ENCODE measurements at regions not wholly inside any gene's neighbourhood (a gene's known extent, or its start where the extent isn't known, plus 50 kb on each side); places are given as distances from the start of the nearest gene placed in this dataset.
"Not testable (repeated sequence)": the region's sequence is repeated elsewhere in the genome, so short reads cannot be mapped to it uniquely, and the experiment has no call there.

DNA sequence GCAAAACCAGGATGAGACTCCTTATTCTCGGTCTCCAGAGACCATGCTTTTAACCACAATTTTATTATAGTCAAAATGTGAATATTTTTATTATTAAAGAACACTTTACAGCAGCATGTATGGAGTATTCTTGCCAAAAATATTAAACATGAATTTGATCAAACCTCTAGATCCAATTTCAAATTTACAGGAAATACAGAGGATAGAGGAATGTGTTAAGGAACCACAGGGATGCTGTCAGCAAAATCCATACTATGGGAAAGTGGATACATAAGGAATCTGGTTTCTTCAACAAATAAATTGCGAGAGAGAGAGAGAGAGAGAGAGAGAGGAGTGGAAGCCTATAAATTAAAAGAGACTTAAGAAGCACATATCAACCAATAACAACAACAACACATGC is 348.2 kb upstream of the NUDT12 start:
- DNase-seq: no peak
- ATAC-seq: no peak

DNA sequence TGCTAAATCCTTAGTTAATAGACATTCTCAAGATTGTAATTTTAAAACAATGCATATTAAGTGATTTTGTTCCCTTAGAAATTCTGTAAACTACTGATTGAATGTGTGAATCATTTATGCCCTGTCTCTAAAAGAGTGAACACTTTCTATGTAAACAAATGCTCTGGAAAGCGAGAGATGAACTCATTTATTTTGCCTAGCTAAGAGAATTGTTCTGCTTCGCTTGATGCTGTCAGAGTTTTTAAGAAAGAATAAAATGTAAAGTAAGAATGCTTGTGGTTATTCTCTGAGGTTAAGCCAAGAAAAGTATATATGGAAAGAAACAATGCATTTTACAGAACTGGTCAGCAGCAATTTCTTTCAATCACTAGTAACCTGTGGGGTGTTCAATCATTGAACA is 347.4 kb upstream of the NUDT12 start:
- no peak for DNase-seq
- no peak for ATAC-seq

DNA sequence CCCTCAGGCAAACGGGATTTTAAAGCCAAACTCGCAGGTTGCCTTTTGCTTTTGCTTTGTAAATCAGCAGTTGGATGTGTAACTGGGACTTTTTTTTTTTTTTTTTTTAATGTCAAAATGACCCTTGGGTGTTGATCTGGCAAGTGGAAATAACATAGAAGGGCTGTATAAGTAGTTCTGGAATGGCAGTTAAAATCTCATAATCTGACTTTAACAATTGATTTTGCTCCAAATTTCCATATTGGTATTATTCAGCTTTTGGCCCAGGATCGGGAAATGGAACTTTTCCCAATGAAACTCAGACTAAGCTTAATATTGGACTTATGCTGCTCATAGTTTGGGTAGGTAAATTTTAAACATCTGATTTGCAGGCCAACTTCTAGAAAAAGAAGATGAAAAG is 346.8 kb upstream of the NUDT12 start:
- DNase-seq (no peak), ATAC-seq (no peak)

DNA sequence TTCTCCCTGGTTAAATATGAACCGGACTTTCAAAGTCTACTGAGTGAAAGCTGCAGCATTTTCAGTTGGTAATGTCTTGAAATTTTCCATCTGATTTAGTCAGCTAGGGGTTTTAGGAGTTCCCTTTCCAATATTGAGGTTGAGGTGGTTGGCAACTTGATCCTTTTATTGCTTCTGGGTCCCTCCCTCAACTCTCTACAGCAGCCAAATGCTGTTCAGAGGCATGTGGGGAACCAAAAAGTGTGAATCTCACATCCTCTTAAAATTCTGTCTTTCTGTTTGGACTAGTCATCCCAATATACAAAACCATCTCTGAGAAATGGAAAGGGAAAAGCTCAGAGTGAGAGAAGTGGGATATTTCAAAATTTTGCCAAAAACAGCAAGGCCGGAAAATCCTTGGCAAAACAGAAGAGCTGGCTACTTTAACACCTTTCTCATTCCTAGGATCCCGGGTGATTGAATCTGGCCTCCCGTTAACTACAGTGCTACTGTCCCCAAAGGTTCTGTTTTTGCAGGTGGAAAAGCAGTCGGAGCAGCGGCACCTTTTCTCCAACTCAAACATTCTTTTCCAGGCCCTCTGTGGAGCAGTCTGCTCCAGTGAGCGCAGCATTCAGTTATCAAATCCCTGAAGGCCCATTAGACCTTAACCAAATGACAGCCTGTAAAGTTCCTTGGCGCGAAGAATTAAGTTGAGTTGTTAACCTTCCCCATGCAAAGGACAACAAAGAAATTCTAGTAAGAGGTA is 345.9 kb upstream of the NUDT12 start:
- no peak for ATAC-seq
- DNase-seq: no peak

DNA sequence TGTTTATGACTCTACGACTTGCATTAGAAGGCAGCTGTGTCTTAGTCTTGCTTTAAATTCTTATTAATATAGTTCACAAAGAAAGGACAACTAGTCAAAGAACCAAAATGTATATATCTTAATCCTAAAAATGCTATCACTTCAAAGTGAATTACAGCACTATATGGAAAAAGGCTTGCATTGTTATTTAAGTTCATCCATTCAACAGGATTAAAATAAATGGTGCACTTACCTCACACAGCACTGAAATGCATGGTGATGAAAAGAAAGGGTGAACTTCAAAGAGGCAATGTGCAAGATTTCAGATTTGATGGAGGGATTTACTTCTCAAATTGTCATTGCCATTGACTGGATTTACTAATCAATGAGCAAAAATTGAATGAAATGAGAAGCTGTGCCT is 344.4 kb upstream of the NUDT12 start:
- ATAC-seq: no peak
- DNase-seq: no peak

DNA sequence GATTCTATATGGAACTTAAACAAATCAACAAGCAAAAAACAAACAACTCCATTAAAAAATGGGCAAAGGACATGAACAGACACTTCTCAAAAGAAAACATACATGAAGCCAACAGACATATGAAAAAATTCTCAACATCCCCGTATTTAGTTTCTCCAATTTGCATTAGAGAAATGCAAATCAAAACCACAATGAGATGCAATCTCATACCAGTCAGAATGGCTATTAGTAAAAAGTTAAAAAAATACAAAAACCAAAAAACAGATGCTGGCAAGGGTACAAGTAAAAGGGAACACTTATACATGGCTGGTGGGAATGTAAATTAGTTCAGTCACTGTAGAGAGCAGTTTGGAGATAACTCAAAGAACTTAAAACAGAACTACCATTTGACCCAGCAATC is 342.1 kb upstream of the NUDT12 start:
- DNase-seq: no peak
- no peak for ATAC-seq

DNA sequence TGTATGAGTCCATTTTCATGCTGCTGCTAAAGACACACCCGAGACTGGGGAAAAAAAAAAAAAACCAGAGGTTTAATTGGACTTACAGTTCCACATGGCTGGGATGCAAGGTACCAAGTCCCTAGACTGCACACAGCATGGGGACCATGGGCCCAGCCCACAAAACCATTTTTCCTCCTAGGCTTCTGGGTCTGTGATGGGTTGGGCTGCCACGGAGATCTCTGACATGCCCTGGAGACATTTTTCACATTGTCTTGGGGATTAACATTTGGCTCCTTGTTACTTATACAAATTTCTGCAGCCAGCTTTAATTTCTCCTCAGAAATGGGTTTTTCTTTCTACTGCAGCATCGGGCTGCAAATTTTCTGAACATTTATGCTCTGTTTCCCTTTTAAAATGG is 340.3 kb upstream of the NUDT12 start:
- ATAC-seq: no peak
- no peak for DNase-seq

DNA sequence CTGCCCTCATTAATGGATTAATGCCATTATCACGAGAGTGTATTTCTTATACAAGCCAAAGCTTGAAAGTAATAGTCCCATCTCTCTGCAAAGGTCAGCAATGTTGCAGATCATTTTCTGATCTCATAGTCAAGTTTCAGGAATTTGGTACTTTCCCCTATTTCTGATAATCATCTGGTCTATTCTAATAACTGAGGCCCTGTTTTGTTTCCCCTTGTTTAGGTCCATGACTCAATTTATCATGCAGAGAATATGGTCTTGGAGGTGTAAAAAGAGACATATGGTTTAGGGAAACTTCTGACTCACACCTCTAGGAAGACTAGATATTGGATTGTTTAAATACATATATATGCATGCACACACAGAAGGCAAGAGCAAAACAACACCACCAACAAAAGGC is 339.3 kb upstream of the NUDT12 start:
- ATAC-seq: no peak
- DNase-seq: no peak

DNA sequence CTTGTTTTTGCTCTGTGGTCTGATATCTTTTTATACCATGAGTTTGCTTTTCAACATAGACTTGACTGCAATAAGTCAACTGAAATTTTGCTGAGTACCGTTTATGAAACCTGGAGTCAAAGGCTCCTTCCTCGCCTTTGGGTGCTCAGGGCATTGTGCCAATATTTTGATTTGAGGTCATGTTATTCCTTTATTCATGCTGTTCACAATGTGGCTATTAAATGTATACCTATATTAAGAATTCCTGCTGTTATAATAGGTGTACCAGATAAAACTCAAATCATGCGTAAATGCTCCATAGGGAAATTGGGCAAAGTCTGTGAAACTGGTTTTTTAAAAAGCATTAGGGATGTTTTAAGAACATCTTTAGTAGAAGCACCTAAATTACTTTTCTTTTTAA is 334.0 kb upstream of the NUDT12 start:
- ATAC-seq (no peak), DNase-seq (no peak)

DNA sequence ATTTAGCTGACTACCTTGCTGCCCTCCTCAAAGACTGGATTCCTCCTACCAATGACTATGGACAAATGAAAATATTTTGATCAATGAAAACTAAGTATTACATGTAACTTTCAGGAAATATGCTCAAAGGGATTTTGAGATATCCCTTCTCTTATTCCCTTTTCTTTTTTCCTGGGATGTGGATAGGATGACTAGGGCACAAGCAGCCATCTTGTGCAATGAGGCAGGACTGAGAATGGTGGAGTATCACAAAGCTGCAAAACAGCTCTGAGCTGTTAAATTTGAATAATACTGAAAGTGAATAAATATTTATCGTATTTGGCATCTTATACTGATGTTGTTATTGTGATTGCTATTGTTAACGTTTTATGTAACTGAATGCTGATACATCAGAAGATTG is 333.1 kb upstream of the NUDT12 start:
- ATAC-seq (no peak), DNase-seq (no peak)

DNA sequence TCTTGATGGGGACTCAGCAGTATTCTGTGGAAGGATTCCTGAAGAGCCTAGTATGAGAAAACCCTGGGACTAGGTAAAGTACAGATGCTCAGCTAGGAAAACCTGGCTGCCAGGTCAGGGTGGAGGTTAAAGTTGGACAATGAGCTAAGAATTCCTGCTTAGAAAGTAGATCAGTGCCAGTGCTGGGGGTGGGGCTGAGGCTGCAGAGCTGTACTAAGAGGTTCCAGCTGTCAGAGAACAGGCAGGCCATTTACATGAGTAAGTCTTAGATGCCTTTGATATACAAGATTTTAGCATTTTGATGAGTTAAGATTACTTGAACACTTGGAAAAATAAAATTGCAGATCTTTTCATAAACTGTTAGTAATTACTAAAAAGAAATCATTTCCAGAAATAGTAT is 332.3 kb upstream of the NUDT12 start:
- ATAC-seq (no peak), DNase-seq (no peak)

DNA sequence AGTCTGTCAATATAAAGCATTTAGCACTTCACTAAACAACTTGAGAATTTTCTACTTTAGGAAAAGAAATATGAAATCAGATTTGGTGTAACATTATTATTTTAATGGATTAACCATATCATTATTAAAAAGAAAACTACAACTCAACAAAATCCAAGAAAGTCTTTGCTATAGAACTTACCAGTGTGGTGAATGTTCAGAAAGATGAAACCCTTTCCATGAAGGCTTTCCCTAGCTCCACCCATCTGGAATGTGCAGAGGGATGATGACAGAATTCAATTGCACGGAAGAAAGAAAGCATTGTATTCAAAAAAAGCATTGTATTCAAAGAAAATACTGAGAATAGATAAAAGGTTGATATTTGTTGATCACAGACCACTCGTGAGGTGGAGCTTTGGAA is 328.6 kb upstream of the NUDT12 start:
- DNase-seq (no peak), ATAC-seq (no peak)

DNA sequence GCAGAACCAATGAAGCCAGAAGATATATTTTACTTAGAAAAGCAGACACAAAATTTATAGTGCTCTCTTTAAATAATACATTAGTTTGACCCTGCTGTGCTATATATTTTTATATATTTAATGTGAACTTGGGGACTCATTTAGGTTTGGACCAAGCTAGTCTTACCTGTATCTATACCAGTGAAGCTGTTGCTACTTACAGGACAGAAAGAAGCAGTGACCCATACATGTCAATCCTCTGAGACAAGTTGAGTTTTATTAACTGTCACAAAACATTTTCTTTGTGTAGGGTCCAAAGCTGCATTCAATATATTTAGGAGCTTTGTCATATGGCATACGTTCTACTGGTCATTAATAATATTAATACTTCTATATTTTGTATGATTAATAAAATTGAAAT is 327.7 kb upstream of the NUDT12 start:
- DNase-seq (no peak), ATAC-seq (no peak)

DNA sequence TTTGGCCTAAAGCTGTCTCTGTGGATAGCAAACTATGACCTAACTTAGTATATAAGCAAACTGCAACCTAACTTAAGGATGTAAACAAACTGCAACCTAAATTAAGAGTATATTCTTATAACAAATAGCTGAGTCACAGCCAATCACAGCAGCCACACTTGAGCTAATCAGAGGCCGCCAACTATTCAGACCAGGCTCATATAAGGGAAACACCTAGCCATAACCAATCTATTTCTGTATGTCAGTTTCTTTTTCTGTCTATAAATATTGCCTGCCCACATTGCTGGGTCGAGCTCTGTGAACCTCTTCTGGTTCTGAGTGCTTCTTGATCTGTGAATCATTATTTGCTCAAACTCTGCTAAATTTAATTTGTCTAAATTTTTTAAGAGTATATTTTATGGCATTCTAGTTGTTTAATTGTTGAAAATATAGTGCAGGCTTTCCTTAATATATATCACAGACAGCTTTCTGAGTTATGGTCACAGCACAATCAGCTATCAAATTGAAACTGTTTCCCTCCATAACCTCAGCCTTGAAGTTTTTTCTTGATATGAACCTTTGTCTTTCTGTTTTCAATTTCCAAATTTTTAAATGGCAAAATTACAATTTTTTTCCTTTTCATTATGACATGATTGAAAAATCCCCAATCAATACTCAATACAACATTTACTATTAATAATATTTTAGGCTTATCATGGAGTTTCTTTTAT is 327.1 kb upstream of the NUDT12 start:
- DNase-seq (no peak), ATAC-seq (no peak)

DNA sequence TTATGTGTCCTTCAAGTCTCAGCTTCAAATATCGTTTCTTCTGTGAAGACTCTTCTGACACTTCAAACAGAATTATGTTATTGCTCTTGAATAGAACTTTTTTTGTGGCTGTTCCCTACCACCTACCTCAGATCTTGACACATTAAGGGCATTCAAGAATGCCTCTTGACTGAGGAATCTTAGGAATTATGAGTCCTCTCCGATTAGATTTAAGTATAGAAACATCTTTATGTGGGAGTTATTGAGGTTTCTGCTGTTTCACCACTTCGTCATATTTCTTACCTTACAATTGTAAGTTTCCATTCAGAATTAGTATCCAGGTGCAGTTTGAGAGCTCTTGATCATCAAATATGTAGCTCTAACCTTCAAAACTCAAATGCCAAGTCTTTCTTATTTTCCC is 324.2 kb upstream of the NUDT12 start:
- DNase-seq (no peak), ATAC-seq (no peak)

DNA sequence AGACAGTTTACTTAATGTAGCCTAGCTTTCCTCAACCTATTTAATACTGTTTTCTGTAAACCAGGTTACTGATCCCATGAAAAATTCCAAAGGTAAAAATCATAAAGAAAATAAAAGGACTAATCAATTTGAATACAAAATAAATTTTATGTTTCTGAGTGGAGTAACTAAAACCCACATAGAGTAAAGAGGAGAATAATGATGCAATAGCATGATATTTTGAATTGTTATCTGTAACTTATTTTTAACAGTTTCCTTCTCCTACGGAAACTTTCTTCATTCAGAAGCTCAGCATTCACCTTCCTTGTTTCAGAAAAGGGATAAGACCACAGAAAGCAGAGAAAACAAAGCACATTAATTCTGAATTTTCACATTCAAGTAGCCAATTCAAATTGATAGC is 320.6 kb upstream of the NUDT12 start:
- ATAC-seq (no peak), DNase-seq (no peak)

DNA sequence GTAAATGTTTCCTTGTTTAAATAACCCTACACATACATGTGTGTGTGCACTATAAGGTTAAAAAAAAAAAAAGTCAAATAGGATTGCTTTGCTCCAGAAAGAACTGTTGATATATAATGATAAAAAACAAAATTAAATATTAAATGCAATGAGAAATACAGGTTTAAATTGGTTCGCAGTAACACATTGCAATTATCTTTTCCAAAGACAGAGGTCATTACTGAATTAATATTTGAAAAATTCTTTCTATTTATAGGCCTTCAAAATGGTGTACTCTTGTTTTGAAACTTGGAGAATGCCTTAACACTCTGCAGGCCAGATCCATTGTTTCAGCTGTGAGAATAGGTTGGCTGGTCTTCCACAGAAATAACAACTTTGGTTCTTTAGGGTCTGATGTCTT is 319.0 kb upstream of the NUDT12 start:
- ATAC-seq: no peak
- no peak for DNase-seq

DNA sequence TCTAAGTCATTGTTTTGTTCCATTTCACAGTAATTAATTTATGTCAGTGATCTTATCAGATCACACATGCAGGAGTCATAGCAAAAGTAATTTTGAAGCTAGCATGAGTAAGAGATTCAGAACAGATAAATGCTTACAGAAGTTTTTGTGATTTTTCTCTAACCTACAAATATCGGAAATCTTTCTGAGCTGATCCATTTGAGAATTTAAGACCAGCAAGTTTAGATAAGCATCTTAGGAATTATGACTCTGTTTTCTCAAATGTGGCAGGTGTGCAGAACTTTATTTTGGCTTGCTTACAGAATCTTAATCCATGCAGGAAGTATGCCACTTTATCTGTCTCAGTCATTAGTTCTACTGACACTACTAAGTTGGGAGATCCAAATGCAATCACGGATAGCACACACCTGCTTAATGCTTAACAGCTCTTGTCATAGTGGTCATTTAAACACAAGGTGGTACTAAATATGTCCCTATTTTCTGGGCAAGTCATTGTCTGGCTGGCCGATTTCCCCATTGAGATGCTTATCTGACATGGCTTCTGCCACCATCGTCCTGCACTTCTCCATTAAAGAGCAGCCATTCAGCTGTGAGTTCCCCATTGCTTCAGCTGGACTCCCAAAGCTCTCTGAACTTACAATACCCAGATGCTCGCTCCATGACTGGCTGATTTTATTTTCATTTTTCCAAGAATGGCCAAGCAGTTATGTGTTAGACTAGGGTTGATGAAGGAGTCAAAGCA is 305.4 kb upstream of the NUDT12 start:
- DNase-seq (no peak), ATAC-seq (no peak)

DNA sequence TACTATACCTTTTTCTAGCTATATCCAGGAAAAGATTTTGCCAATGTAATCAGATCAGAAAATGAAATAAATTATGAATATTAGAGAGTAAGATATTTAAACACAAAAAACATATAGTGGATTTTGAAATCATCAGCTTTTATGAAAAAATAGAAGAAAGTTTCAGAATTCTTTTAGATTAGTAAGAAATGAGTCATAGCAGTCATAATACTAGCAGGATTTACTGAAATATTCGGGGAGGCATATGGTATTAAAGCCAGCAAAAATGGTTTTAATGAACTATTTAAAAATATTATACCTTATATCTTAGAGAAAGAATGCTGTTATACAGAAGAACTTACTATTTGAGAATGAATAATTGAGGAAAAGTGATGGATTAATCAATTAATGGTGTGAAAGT is 303.6 kb upstream of the NUDT12 start:
- ATAC-seq: no peak
- no peak for DNase-seq

DNA sequence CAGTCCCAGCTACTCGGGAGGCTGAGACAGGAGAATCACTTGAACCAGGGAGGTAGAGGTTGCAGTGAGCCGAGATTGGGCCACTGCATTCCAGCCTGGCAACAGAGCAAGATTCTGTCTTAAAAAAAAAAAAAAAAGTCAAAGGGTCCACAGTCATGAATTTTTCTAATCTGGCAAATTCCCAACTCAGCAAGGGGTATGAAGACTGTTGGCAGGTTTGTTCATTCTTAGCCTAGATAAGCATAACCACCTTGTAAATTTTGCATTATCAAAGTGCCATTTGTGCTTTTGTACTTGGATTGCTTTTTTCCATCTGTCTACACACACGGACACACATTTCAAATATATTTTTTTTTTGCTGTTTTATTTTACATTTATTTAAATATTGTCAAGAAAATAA is 299.8 kb upstream of the NUDT12 start:
- DNase-seq: no peak
- no peak for ATAC-seq

DNA sequence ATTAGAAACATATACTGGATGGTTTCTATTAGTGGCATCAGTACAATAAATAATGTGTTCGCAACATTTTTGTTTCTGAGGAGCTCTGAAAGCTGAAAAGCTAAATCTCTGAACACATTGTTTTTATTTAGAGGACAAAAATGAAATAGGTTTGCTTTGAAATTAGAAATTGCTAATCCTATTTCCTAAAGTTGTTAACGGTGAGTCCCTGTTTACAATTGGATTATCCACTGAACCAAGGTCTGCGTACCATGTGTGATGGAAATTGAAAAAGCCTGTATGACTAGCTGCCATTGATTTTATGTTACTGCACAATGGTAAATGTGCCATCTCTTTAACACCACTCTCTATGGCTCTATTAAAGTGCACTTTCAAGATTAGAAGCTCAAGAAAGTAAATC is 297.7 kb upstream of the NUDT12 start:
- no peak for ATAC-seq
- DNase-seq: no peak

DNA sequence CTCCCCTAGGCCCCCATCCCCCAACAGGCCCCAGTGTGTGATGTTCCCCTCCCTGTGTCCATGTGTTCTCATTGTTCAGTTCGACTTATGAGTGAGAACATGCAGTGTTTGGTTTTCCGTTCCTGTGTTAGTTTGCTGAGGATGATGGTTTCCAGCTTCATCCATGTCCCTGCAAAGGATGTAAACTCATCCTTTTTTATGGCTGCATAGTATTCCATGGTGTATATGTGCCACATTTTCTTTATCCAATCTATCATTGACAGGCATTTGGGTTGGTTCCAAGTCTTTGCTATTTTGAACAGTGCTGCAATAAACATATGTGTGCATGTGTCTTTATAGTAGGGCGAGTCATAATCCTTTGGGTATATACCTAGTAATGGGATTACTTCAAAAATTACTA is 295.8 kb upstream of the NUDT12 start:
- DNase-seq, ATAC-seq: not testable (repeated sequence)

DNA sequence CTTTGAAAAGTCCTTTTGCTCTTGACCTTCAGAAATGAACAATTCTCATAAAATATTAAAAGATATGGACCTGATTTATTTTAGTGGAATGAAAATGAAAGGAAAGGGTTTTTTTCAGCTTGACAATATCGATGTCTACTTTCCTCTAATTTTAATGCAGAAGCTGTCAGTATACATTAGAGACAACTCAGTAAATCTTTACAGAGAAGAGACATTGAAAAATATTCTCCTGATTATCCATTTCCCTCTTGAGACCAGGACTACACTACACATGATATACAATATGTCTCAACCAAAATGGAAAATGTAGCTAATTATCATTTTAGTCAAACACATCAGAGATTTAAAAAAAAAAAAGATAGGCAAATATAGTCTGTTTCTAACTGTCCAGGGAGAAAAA is 288.5 kb upstream of the NUDT12 start:
- DNase-seq (no peak), ATAC-seq (no peak)

DNA sequence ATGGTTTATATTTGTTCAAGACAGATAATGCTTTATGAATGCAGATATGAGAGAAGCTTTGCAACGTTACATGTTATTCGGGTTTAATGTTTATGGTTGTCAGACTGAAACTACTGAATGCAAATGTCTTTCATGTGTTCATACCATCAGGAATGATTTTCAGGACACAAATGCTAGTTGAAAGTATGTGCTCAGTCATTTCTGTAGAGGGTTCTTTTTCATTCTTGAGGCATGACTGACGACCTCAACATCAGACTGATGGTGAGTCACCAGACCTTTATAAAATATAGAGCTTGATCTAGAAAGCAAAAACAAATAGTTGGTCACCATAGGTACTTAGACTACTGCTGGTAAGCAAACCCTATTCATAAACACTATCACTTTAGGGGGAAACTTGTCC is 287.3 kb upstream of the NUDT12 start:
- no peak for ATAC-seq
- no peak for DNase-seq
